ENCODE measurements at regions not wholly inside any gene's neighbourhood (a gene's known extent, or its start where the extent isn't known, plus 50 kb on each side); places are given as distances from the start of the nearest gene placed in this dataset.

- intact Hi-C loops (cut with DNase I) = no loop called here
- H3K36me3 ChIP-seq = no peaks in the 10 kb centered on the region
- H3K4me1 ChIP-seq (replicated peaks) = no peaks in the 10 kb centered on the region
- no peak for DNase-seq (ENCODE audit: low spot score)
- TF ChIP-seq CTCF (IDR thresholded peaks at IDR 0.05) (no peak), POLR2A (IDR thresholded peaks at IDR 0.05) (no peak), POLR2AphosphoS5 (IDR thresholded peaks at IDR 0.05) (no peak)
- no peaks in the 10 kb centered on the region for H3K9me3 ChIP-seq
- no peaks in the 10 kb centered on the region for H3K27me3 ChIP-seq (replicated peaks; ENCODE audit: insufficient read depth)
- no peak overlapping the region for H3K4me3 ChIP-seq
- H3K27ac ChIP-seq = no peak overlapping the region
- WGBS = 14% methylated on average over 3 of the region's 3 CpGs
Measured at GRCh38 chrX:99603091-99603814, 806.8 kb downstream of the PCDH19 start.

- TF ChIP-seq CTCF (IDR thresholded peaks at IDR 0.05) (no peak), POLR2AphosphoS5 (IDR thresholded peaks at IDR 0.05) (no peak), POLR2A (IDR thresholded peaks at IDR 0.05) (no peak)
- no peaks in the 10 kb centered on the region for H3K36me3 ChIP-seq
- no peaks in the 10 kb centered on the region for H3K9me3 ChIP-seq
- no peak overlapping the region for H3K27ac ChIP-seq
- no peak for DNase-seq (ENCODE audit: low spot score)
- no peaks in the 10 kb centered on the region for H3K27me3 ChIP-seq (replicated peaks; ENCODE audit: insufficient read depth)
- H3K4me3 ChIP-seq = no peak overlapping the region
- intact Hi-C loops (cut with DNase I) = no loop called here
- H3K4me1 ChIP-seq (replicated peaks) = no peaks in the 10 kb centered on the region
Measured at GRCh38 chrX:99602107-99602506, 808.0 kb downstream of the PCDH19 start.

GRCh38 chrX:99588936-99589335, 821.1 kb downstream of the PCDH19 start:
- no peak overlapping the region for H3K27ac ChIP-seq
- no peak for DNase-seq (ENCODE audit: low spot score)
- H3K4me3 ChIP-seq = no peak overlapping the region
- WGBS = 89% methylated on average over 3 of the region's 3 CpGs
- no peaks in the 10 kb centered on the region for H3K4me1 ChIP-seq (replicated peaks)
- TF ChIP-seq POLR2A (IDR thresholded peaks at IDR 0.05) (no peak), CTCF (IDR thresholded peaks at IDR 0.05) (no peak), POLR2AphosphoS5 (IDR thresholded peaks at IDR 0.05) (no peak)
- H3K9me3 ChIP-seq = no peaks in the 10 kb centered on the region
- intact Hi-C loops (cut with DNase I) = no loop called here
- H3K36me3 ChIP-seq = no peaks in the 10 kb centered on the region
- no peaks in the 10 kb centered on the region for H3K27me3 ChIP-seq (replicated peaks; ENCODE audit: insufficient read depth)

GRCh38 chrX:99572711-99573110, 837.4 kb downstream of the PCDH19 start:
- no peaks in the 10 kb centered on the region for H3K9me3 ChIP-seq
- H3K4me3 ChIP-seq = no peak overlapping the region
- TF ChIP-seq POLR2A (IDR thresholded peaks at IDR 0.05) = no peak
- TF ChIP-seq CTCF (IDR thresholded peaks at IDR 0.05) = no peak
- no peak for TF ChIP-seq POLR2AphosphoS5 (IDR thresholded peaks at IDR 0.05)

GRCh38 chrX:99549381-99549780, 860.7 kb downstream of the PCDH19 start:
- H3K27me3 ChIP-seq (replicated peaks; ENCODE audit: insufficient read depth) = no peaks in the 10 kb centered on the region
- DNase-seq (ENCODE audit: low spot score) = no peak
- no peak overlapping the region for H3K27ac ChIP-seq
- H3K4me1 ChIP-seq (replicated peaks) = no peaks in the 10 kb centered on the region
- H3K9me3 ChIP-seq = no peaks in the 10 kb centered on the region
- no peaks in the 10 kb centered on the region for H3K36me3 ChIP-seq
- WGBS = 88% methylated on average over 5 of the region's 5 CpGs
- TF ChIP-seq POLR2AphosphoS5 (IDR thresholded peaks at IDR 0.05) (no peak), POLR2A (IDR thresholded peaks at IDR 0.05) (no peak)
- intact Hi-C loops (cut with DNase I) = no loop called here
- H3K4me3 ChIP-seq = no peak overlapping the region

More at GRCh38 chrX:99572711-99573110, 837.4 kb downstream of the PCDH19 start:
- intact Hi-C loops (cut with DNase I) = no loop called here
- Histone ChIP-seq H3K27me3 (replicated peaks; ENCODE audit: insufficient read depth) (no peaks in the 10 kb centered on the region), H3K4me1 (replicated peaks) (no peaks in the 10 kb centered on the region), H3K27ac (no peak overlapping the region), H3K36me3 (no peaks in the 10 kb centered on the region)
- no peak for DNase-seq (ENCODE audit: low spot score)
